ENCODE measurements at regions not wholly inside any gene's neighbourhood (a gene's known extent, or its start where the extent isn't known, plus 50 kb on each side); places are given as distances from the start of the nearest gene placed in this dataset.
"Not testable (repeated sequence)": the region's sequence is repeated elsewhere in the genome, so short reads cannot be mapped to it uniquely, and the experiment has no call there.

GRCh38 chr7:118839515-118839914 is 615.0 kb downstream of the ANKRD7 start:
- no peak for DNase-seq

GRCh38 chr7:118843456-118843855 is 619.0 kb downstream of the ANKRD7 start:
- DNase-seq: no peak

GRCh38 chr7:118844748-118845147 is 620.2 kb downstream of the ANKRD7 start:
- no peak for DNase-seq

- DNase-seq: no peak
These were observed 621.3 kb downstream of the ANKRD7 start for GRCh38 chr7:118845791-118846190.

- DNase-seq: no peak
These were observed 622.5 kb downstream of the ANKRD7 start for GRCh38 chr7:118846977-118847376.

GRCh38 chr7:118855290-118855689 is 630.8 kb downstream of the ANKRD7 start:
- DNase-seq: no peak

- DNase-seq: no peak
These were observed 634.2 kb downstream of the ANKRD7 start for GRCh38 chr7:118858651-118859149.

- no peak for DNase-seq
These were observed 637.1 kb downstream of the ANKRD7 start for GRCh38 chr7:118861581-118861980.

- no peak for DNase-seq
These were observed 638.2 kb downstream of the ANKRD7 start for GRCh38 chr7:118862740-118863139.

- DNase-seq: no peak
These were observed 639.5 kb downstream of the ANKRD7 start for GRCh38 chr7:118863966-118864365.

- DNase-seq: no peak
These were observed 643.4 kb downstream of the ANKRD7 start for GRCh38 chr7:118867860-118868259.

- DNase-seq: not testable (repeated sequence)
These were observed 644.6 kb downstream of the ANKRD7 start for GRCh38 chr7:118869141-118869540.

- DNase-seq: no peak
These were observed 645.7 kb downstream of the ANKRD7 start for GRCh38 chr7:118870187-118870586.

- no peak for DNase-seq
These were observed 648.1 kb downstream of the ANKRD7 start for GRCh38 chr7:118872568-118872967.

- no peak for DNase-seq
These were observed 652.7 kb downstream of the ANKRD7 start for GRCh38 chr7:118877187-118877586.

- no peak for DNase-seq
These were observed 653.8 kb downstream of the ANKRD7 start for GRCh38 chr7:118878336-118878735.

GRCh38 chr7:118898284-118898683 is 673.8 kb downstream of the ANKRD7 start:
- no peak for DNase-seq

GRCh38 chr7:118902600-118902999 is 678.1 kb downstream of the ANKRD7 start:
- no peak for DNase-seq

- no peak for DNase-seq
These were observed 683.5 kb downstream of the ANKRD7 start for GRCh38 chr7:118907911-118908527.

GRCh38 chr7:118916120-118916519 is 691.6 kb downstream of the ANKRD7 start:
- DNase-seq: not testable (repeated sequence)

- no peak for DNase-seq
These were observed 694.1 kb downstream of the ANKRD7 start for GRCh38 chr7:118918556-118918955.

GRCh38 chr7:118938845-118939244 is 714.3 kb downstream of the ANKRD7 start:
- DNase-seq: no peak

- DNase-seq: no peak
These were observed 719.8 kb downstream of the ANKRD7 start for GRCh38 chr7:118944271-118944670.

GRCh38 chr7:118945911-118946682 is 721.6 kb downstream of the ANKRD7 start:
- DNase-seq: no peak

Measured in NCI-H187 (cell line).